NCI-H82 (cell line): ENCODE measurements at regions not wholly inside any gene's neighbourhood (a gene's known extent, or its start where the extent isn't known, plus 50 kb on each side); places are given as distances from the start of the nearest gene placed in this dataset.
"Not testable (repeated sequence)": the region's sequence is repeated elsewhere in the genome, so short reads cannot be mapped to it uniquely, and the experiment has no call there.

Experiments used
- DNase-seq: peaks from one replicate; lab custom pipeline; 2025; lab: John Stamatoyannopoulos, UW

- DNase-seq: not testable (repeated sequence)
These were observed 51.8 kb upstream of the SLC39A8 start for GRCh38 chr4:102397056-102397455.

- no peak for DNase-seq
These were observed 53.7 kb upstream of the SLC39A8 start for GRCh38 chr4:102399021-102399420.

GRCh38 chr4:102400898-102401297, 55.6 kb upstream of the SLC39A8 start:
- DNase-seq: no peak

GRCh38 chr4:102402223-102402622, 56.9 kb upstream of the SLC39A8 start:
- DNase-seq: no peak

GRCh38 chr4:102403116-102403515, 57.8 kb upstream of the SLC39A8 start:
- DNase-seq: no peak

- peak; percentile 93 for DNase-seq
These were observed 59.2 kb upstream of the SLC39A8 start for GRCh38 chr4:102404431-102404969.

GRCh38 chr4:102405821-102406401, 60.6 kb upstream of the SLC39A8 start:
- DNase-seq: peak; percentile 95

GRCh38 chr4:102410884-102411283, 65.6 kb upstream of the SLC39A8 start:
- DNase-seq: not testable (repeated sequence)

- DNase-seq: no peak
These were observed 66.1 kb upstream of the SLC39A8 start for GRCh38 chr4:102411408-102411807.

DNA sequence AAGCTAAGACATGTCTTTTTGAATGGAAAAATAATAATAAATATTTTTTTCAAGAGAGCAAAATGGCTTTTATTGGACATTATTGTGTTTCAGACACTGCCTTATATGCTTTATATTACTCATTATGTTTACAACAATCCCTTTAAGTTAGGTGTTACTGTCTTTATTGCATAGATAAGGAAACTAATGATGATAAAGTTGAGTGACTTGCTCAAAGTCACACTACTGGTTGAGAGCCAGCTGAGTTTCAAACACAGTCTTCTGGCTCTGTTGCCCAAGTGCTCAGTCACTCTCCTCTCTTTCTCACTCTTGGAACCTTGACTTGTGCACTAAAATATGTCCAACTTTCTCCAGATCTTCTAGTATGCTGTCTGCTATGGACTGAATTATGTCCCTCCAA, 71.5 kb upstream of the SLC39A8 start:
- DNase-seq: no peak

DNA sequence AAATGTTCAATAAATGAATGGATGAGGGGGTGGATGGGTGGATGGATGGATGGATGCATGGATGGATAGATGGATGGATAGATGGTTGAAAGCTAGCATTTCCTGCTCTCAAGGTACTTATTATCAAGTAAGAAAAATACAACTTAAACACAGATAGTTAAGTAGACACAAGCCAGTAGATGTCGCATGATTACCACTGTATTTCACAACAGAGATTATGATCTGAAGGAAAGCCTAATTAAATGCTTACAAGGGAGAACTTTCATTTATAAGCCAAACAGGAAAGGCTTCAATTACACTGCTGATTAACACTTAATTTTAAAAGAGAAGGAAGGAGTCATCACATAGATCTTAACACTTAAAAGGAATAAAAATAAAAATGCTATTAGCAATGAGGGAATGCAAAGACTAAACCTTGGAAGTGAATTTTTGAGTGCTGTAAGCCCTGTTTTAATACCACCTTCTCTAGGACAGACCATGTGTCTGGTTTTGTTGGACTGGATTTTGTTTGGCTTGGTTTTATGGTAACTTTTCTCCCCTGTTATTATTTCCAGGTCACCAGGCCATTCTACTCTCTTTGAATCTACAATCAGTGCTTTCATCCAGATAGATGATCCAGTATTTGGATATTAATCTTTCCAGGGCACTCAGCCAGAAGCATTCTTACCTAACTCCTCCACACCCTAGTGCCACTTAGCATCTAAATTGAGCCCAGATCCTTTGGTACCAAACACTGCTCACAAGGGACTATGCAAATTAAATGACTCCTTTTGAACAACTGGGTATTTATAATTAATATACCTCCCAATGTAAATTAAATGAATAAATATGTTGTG, 75.5 kb upstream of the SLC39A8 start:
- DNase-seq: peak; percentile 33

GRCh38 chr4:102422843-102423242, 77.6 kb upstream of the SLC39A8 start:
- DNase-seq: no peak

GRCh38 chr4:102423375-102423774, 77.8 kb upstream of the NFKB1 start:
- no peak for DNase-seq

- no peak for DNase-seq
These were observed 73.7 kb upstream of the NFKB1 start for GRCh38 chr4:102427371-102427998.

GRCh38 chr4:102428122-102428521, 73.0 kb upstream of the NFKB1 start:
- DNase-seq: no peak

DNA sequence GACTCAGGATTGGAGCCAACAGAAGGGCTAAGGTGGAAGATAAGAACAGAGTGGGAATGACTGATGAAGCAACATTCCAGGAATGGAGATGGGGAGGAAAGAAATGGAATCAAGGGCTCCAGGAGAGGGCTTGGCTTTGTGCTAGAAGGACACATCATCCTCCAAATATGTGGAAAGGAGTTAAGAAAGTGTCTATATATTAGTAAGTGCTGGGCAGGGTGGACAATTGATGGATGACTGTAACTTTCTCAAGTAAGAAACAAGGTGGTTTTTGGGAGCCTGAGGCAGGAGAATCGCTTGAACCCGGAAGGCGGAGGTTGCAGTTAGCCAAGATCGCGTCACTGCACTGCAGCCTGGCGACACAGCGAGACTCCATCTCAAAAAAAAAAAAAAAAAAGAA, 71.6 kb upstream of the NFKB1 start:
- no peak for DNase-seq

DNA sequence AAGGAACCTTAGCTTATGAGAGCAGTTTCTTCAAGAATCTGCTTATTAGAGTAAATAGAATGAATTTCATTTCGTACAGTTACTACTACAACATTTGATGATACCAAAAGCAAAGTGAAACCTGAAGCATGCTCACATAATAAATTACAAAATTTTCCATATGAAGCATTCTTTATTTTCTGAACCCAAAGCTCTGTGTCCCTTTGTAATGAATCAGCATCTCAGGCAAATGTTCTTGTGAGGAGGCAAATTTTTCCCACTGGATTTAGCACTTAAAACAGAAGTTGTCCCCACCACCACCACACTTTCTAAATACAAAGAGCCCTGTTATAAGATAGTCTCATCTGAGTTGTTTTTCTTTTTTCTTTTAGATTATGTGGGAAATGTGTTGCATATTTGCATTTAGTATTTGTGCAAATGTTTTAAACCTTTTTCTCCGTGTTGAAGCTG, 70.7 kb upstream of the NFKB1 start:
- no peak for DNase-seq

DNA sequence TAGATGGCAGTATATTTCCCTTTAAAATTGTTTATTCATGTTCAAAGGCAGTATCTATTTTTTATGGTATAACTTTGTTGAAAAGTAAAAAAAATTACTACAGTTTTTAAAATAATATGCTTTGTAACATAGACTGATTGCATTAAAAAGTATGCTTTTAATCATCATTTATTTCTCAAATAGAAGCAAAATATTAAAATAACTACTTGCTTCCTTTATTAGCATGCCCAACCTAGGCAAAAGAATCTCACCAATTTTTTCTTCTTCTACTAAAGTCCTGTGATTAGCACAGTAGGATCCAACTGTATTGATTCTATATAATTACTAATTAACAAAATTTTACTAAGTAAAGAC, 69.6 kb upstream of the NFKB1 start:
- DNase-seq: no peak

DNA sequence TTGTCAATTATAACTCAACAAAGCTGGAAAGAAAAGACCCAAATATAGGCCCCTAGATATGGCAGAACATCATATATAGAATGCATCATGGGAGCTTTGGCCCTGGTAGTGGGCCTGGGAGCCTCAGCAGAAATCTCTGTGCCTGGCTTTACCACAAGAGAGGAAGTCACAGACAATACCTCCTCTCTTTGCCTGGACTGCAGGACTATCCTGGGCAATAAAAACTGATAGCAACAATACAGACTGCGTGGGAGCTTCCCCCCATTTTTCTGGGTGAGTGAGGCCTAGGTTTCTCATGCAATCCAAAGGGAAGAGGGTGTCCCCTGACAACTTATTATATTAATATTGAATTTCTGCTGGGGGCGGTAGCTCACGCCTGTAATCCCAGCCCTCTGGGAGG, 64.0 kb upstream of the NFKB1 start:
- DNase-seq: no peak

DNA sequence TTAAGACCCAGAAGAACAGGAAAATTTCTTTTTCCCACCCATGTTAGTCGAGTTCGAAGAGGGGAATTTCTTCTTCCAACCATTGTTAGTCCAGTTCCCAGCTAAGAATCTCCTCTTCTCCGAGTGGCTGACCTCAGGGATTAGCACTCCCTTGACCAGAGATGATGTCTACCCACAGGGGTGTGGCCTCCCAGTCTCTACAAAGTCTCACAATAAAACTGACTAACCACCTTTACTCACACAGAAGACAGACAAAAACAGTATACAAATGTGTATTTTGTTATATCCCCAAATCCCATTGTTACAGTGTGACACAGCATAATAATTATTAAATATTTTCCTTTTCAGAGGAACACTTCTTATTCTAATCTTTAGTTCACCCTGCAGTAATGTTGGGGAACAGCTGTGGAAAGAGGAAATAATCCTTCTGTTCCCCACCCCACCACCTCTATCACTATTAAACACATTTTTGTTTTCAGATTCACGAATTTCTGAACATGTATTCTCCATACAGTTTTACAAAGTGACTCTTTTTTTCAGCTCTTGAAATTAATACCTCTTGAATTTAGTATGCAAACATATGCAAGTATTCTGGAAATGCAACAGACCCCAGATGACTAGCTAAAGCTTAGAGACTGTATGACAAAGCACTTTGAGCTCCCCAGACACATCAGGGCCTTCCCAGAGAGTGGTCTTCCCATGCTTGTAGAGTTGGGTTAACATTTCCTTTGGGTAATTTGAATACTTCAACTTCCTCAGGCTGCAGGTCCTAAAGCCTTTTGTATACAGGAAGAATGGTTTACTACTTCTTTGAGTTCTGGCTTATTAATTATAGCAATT, 62.5 kb upstream of the NFKB1 start:
- DNase-seq: no peak

DNA sequence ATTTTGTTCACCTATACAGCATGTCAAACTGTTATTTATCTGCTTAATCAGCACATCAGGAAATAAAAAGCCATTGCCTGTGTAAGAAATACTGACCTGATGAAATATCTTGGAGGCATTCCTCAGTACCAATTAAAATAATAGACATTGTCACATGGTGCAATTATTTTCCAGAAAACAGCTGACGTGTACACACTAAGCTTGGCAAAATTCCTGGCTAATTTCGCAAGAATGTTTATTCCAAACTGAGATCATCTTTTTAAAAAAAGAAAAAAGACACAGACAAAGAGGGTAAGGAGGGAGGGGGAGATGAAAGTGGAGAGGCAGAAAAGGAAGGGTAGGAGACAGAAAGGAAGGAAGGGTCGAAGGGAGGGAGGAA, 61.9 kb upstream of the NFKB1 start:
- DNase-seq: no peak

GRCh38 chr4:102439812-102440211, 61.3 kb upstream of the NFKB1 start:
- DNase-seq: no peak
